HG03045 (cell line): ENCODE measurements at regions not wholly inside any gene's neighbourhood (a gene's known extent, or its start where the extent isn't known, plus 50 kb on each side); places are given as distances from the start of the nearest gene placed in this dataset.

Experiments used
- ATAC-seq: cut with Tn5 transposase; IDR thresholded peaks from one replicate; pipeline ENCODE4 v1.9.1; 2021; ENCODE audit warnings: mild to moderate bottlenecking, moderate library complexity; ENCODE audit not compliant: unreplicated experiment

DNA sequence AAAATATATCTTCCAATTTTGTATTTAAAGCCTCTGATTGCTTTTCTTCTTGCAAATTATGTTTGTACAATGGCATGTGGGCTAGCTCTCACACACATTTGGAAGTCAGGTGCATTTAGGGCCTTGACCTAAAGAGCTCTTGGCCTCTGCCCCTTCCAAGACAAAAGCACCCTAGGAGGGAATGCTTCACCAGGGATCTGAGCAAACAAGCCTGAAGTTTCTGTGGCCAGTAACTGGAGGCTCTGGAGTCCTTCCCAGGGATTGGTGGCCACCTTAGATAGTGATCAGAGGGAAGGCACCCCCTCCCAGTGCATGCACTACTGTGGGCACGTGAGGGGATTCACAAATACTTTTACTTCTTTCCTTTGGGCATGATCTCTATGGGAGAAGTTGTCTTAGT is 60.3 kb upstream of the DIPK2B start:
- no peak for ATAC-seq

- no peak for ATAC-seq
Measured at GRCh38 chrX:45258731-45259402, 58.2 kb upstream of the DIPK2B start.
